Stimulated activated naive B cell treated with anti-CD40 and anti-IgM and Interleukin-4, amounts not matched to agents 10 μg/mL and 1 μg/mL and 100 μg/mL, for 72 hours (primary cell): ENCODE measurements at regions not wholly inside any gene's neighbourhood (a gene's known extent, or its start where the extent isn't known, plus 50 kb on each side); places are given as distances from the start of the nearest gene placed in this dataset.

Source experiments
- ATAC-seq, 2 donors: fragments of 150-1000 bp; cut with Tn5 transposase; replicated peaks; 2 replicates each; pipeline ENCODE4 v1.10.0; 2021; ENCODE audit warnings: moderate library complexity in 1 of 2
- DNase-seq: peaks from one replicate; pipeline ENCODE4 v3.0.0; 2021
- H3K27ac Mint-ChIP-seq: one replicate; pipeline ENCODE4 v1.8.0; 2022; ENCODE audit warnings: mild to moderate bottlenecking, mixed read lengths
- H3K27me3 Mint-ChIP-seq, 2 donors: one replicate each; pipeline ENCODE4 v1.8.0; 2022; ENCODE audit warnings: mixed read lengths in 2 of 2
- H3K36me3 Mint-ChIP-seq, 2 donors: one replicate each; pipeline ENCODE4 v1.8.0; 2022; ENCODE audit warnings: mixed read lengths in 2 of 2, mild to moderate bottlenecking in 1 of 2
- H3K4me1 Mint-ChIP-seq, 2 donors: one replicate each; pipeline ENCODE4 v1.8.0; 2022; ENCODE audit warnings: mixed read lengths in 2 of 2, mild to moderate bottlenecking in 1 of 2
- H3K4me3 Mint-ChIP-seq, 2 donors: one replicate each; pipeline ENCODE4 v1.8.0; 2022; ENCODE audit warnings: mild to moderate bottlenecking in 2 of 2, mixed read lengths in 2 of 2, moderate library complexity in 1 of 2
- H3K9me3 Mint-ChIP-seq, 2 donors: one replicate each; pipeline ENCODE4 v1.8.0; 2022; ENCODE audit warnings: mixed read lengths in 2 of 2, mild to moderate bottlenecking in 1 of 2

GRCh38 chrX:148354916-148355315 is 145.5 kb upstream of the AFF2 start:
- ATAC-seq: no peak
- H3K36me3 Mint-ChIP-seq: no peaks in the 10 kb centered on the region
- H3K27ac Mint-ChIP-seq: no peak overlapping the region
- H3K4me3 Mint-ChIP-seq: no peak overlapping the region
- no peak for DNase-seq
- H3K27me3 Mint-ChIP-seq: no peaks in the 10 kb centered on the region
- H3K9me3 Mint-ChIP-seq: peaks cover 2 to 8% of the 10 kb centered on the region in 2 donors
- H3K4me1 Mint-ChIP-seq: no peaks in the 10 kb centered on the region

- peaks cover 0 to 5% of the 10 kb centered on the region in 2 donors for H3K9me3 Mint-ChIP-seq
- H3K4me3 Mint-ChIP-seq: no peak overlapping the region
- no peaks in the 10 kb centered on the region for H3K4me1 Mint-ChIP-seq
- H3K27me3 Mint-ChIP-seq: peaks cover 0 to 4% of the 10 kb centered on the region in 2 donors
- no peak for ATAC-seq
- no peaks in the 10 kb centered on the region for H3K36me3 Mint-ChIP-seq
- DNase-seq: no peak
- H3K27ac Mint-ChIP-seq: no peak overlapping the region
These were observed 138.8 kb upstream of the AFF2 start for GRCh38 chrX:148361641-148362040.

GRCh38 chrX:148363471-148364235 is 136.8 kb upstream of the AFF2 start:
- H3K27me3 Mint-ChIP-seq: peaks cover 0 to 4% of the 10 kb centered on the region in 2 donors
- peaks cover 0 to 6% of the 10 kb centered on the region in 2 donors for H3K4me1 Mint-ChIP-seq
- no peaks in the 10 kb centered on the region for H3K36me3 Mint-ChIP-seq
- no peak for DNase-seq
- no peak overlapping the region for H3K4me3 Mint-ChIP-seq
- no peaks in the 10 kb centered on the region for H3K9me3 Mint-ChIP-seq
- ATAC-seq: no peak
- H3K27ac Mint-ChIP-seq: no peak overlapping the region

DNA sequence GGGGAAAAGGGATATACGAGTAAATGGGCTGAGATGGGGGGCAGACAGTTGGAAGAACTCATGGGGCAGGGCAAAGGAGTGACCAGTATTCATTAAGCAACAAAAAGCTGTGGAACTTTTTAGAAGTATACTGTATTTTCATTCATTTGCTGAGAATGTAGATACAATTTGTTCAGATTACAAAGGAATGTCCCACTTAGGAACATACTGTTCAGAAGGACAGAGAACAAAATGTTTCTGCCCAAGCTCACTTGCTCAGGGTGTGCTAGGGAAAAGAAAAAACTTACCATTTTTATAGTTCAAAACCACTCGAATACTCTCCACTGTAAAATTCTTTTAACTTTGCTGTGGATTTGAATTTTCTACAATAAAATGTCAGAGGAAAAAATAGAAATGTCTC is 135.2 kb upstream of the AFF2 start:
- no peaks in the 10 kb centered on the region for H3K9me3 Mint-ChIP-seq

GRCh38 chrX:148371291-148371690 is 129.1 kb upstream of the AFF2 start:
- Mint-ChIP-seq H3K27ac (no peak overlapping the region), H3K4me1 (peaks cover 0 to 9% of the 10 kb centered on the region in 2 donors), H3K36me3 (peaks cover 0 to 1% of the 10 kb centered on the region in 2 donors), H3K27me3 (no peaks in the 10 kb centered on the region), H3K4me3 (no peak overlapping the region), H3K9me3 (peaks cover under 1 to 6% of the 10 kb centered on the region in 2 donors)
- ATAC-seq (no peak), DNase-seq (no peak)

More for the DNA sequence above, 135.2 kb upstream of the AFF2 start:
- DNase-seq (no peak), ATAC-seq (no peak)
- Mint-ChIP-seq H3K4me1 (peaks cover 0 to 6% of the 10 kb centered on the region in 2 donors), H3K27me3 (peaks cover 0 to 4% of the 10 kb centered on the region in 2 donors), H3K36me3 (no peaks in the 10 kb centered on the region), H3K27ac (no peak overlapping the region), H3K4me3 (no peak overlapping the region)

DNA sequence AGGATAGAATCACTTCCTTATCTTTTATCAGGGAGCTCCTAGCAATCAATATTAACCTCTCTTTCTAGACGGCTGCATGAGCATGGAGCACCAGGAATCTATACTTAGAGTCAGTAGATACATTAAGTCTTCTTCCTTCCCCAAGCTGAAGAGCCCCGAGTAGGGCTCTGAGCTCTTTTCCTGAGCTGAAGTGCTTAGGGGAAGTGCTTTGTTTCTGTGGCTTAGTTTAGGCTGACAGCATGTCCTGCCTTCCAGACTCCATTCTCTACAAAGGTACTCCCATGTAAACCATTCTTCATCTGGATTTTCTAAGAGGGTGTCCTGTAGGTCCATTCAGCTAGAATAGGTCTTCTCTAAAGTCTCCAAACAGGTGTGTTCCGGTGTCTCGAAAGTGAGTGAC is 127.5 kb upstream of the AFF2 start:
- Mint-ChIP-seq H3K4me3 (no peak overlapping the region), H3K9me3 (peaks cover 1 to 9% of the 10 kb centered on the region in 2 donors), H3K27me3 (no peaks in the 10 kb centered on the region), H3K36me3 (peaks cover 0 to 1% of the 10 kb centered on the region in 2 donors), H3K27ac (no peak overlapping the region), H3K4me1 (peaks cover 0 to 6% of the 10 kb centered on the region in 2 donors)
- DNase-seq: no peak
- ATAC-seq: peak; percentile 38 to 44

DNA sequence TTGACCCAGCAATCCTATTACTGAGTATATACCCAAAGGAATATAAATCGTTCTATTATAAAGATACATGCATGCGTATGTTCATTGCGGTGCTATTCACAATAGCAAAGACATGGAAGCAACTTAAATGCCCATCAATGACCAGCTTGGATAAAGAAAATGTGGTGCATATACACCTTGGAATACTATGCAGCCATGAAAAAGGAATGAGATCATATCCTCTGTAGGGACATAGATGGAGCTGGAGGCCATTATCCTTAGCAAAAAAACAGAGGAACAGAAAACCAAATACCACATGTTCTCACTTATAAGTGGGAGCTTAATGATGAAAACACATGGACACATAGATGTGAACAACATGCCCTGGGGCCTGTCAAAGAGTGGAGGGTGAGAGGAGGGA is 124.1 kb upstream of the AFF2 start:
- H3K27me3 Mint-ChIP-seq: no peaks in the 10 kb centered on the region
- H3K9me3 Mint-ChIP-seq: peaks cover 1 to 9% of the 10 kb centered on the region in 2 donors
- H3K4me1 Mint-ChIP-seq: peaks cover 9 to 13% of the 10 kb centered on the region in 2 donors
- no peak overlapping the region for H3K27ac Mint-ChIP-seq
- ATAC-seq: no peak
- DNase-seq: no peak
- H3K4me3 Mint-ChIP-seq: no peak overlapping the region
- peaks cover 0 to 1% of the 10 kb centered on the region in 2 donors for H3K36me3 Mint-ChIP-seq

DNA sequence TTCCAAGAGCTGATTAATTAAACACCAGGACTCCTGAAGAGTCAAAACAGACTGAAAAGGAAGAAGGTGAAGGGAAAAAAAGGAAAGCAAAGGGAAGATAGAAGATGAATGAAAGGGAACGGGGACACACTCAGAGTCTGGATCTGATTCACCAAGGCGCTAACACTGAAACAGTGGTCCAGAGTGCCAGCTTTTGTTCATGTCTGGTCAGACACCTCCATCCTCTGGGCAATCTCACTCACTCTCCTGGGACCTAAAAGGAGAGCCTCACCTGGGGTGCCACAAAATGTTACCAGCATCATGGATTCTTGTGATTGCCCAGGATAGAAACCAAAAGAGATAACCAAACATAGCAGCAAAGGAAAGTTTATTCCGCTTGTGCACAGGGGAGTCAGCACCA is 120.3 kb upstream of the AFF2 start:
- no peak overlapping the region for H3K27ac Mint-ChIP-seq
- H3K4me1 Mint-ChIP-seq: peaks cover 9 to 12% of the 10 kb centered on the region in 2 donors
- peaks cover 1 to 9% of the 10 kb centered on the region in 2 donors for H3K9me3 Mint-ChIP-seq
- DNase-seq (no peak), ATAC-seq (peak in 1 of 2 donors; percentile 11)
- H3K4me3 Mint-ChIP-seq: peak overlapping the region in 1 of 2 donors; percentile 35
- no peaks in the 10 kb centered on the region for H3K27me3 Mint-ChIP-seq
- no peaks in the 10 kb centered on the region for H3K36me3 Mint-ChIP-seq

- peak; percentile 39 for DNase-seq
- Mint-ChIP-seq H3K4me3 (peak overlapping the region; percentile 56 to 72), H3K27ac (peak overlapping the region; percentile 85), H3K9me3 (peaks cover 1 to 4% of the 10 kb centered on the region in 2 donors), H3K4me1 (peaks cover 9 to 12% of the 10 kb centered on the region in 2 donors), H3K27me3 (no peaks in the 10 kb centered on the region), H3K36me3 (no peaks in the 10 kb centered on the region)
- peak; percentile 95 for ATAC-seq
These were observed 119.5 kb upstream of the AFF2 start for GRCh38 chrX:148380650-148381561.

DNA sequence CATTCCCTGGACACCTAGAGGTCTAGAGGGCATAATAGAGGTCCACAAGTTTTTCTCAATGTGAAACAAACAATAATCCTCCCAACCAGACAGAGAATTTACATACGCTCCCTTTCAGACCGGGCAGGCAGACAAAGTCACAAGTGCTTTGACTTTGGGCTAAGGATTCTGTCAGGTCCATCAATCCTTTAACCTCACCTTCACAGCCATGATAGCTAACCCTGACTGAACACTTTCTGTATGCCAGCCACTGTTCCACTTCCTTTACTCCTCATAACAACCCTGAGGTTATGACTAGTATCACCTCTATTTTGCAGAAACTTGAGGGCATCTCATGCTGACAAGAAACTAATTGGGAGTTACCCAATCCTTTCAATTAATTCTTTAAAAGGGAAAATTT is 118.8 kb upstream of the AFF2 start:
- Mint-ChIP-seq H3K27ac (peak overlapping the region; percentile 76), H3K4me3 (peak overlapping the region; percentile 56 to 72), H3K36me3 (no peaks in the 10 kb centered on the region), H3K4me1 (peaks cover 9 to 12% of the 10 kb centered on the region in 2 donors), H3K9me3 (no peaks in the 10 kb centered on the region), H3K27me3 (no peaks in the 10 kb centered on the region)
- peak; percentile 57 to 60 for ATAC-seq
- no peak for DNase-seq

GRCh38 chrX:148382983-148383382 is 117.4 kb upstream of the AFF2 start:
- Mint-ChIP-seq H3K4me1 (peaks cover 9 to 12% of the 10 kb centered on the region in 2 donors), H3K9me3 (no peaks in the 10 kb centered on the region), H3K4me3 (no peak overlapping the region), H3K36me3 (no peaks in the 10 kb centered on the region), H3K27me3 (no peaks in the 10 kb centered on the region), H3K27ac (no peak overlapping the region)
- ATAC-seq: no peak
- DNase-seq: no peak

- H3K9me3 Mint-ChIP-seq: peaks cover 0 to 2% of the 10 kb centered on the region in 2 donors
- no peaks in the 10 kb centered on the region for H3K27me3 Mint-ChIP-seq
- H3K4me3 Mint-ChIP-seq: no peak overlapping the region
- DNase-seq: no peak
- H3K4me1 Mint-ChIP-seq: peaks cover 7 to 9% of the 10 kb centered on the region in 2 donors
- no peak for ATAC-seq
- no peak overlapping the region for H3K27ac Mint-ChIP-seq
- H3K36me3 Mint-ChIP-seq: no peaks in the 10 kb centered on the region
These were observed 114.9 kb upstream of the AFF2 start for GRCh38 chrX:148385471-148385870.

DNA sequence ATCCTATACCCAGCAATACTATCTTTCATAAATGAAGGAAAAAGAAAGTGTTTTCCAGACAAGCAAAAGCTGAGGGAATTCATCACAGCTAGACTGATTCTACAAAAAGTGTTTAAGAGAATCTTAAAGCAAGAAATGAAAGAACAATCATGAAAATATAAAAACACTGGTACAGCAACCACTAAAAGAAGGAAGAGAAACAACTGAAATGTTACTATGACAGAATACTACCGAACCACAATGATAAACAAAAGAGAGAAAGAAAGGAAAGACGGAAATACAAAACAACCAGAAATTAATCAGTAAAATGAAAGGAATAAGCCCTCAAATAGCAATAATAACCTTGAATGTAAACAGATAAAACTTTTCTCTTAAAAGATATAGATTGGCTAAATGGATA is 110.8 kb upstream of the AFF2 start:
- Mint-ChIP-seq H3K4me3 (peak overlapping the region in 1 of 2 donors; percentile 64), H3K36me3 (no peaks in the 10 kb centered on the region), H3K27me3 (no peaks in the 10 kb centered on the region), H3K27ac (no peak overlapping the region), H3K4me1 (peaks cover 3 to 8% of the 10 kb centered on the region in 2 donors), H3K9me3 (peaks cover 0 to 2% of the 10 kb centered on the region in 2 donors)
- DNase-seq: no peak
- ATAC-seq: peak in 1 of 2 donors; percentile 22

- H3K27ac Mint-ChIP-seq: no peak overlapping the region
- H3K36me3 Mint-ChIP-seq: no peaks in the 10 kb centered on the region
- no peak for DNase-seq
- no peaks in the 10 kb centered on the region for H3K9me3 Mint-ChIP-seq
- ATAC-seq: no peak
- peaks cover 3 to 11% of the 10 kb centered on the region in 2 donors for H3K4me1 Mint-ChIP-seq
- no peak overlapping the region for H3K4me3 Mint-ChIP-seq
- no peaks in the 10 kb centered on the region for H3K27me3 Mint-ChIP-seq
These were observed 88.4 kb upstream of the AFF2 start for GRCh38 chrX:148412006-148412405.
